Renal pelvis (tissue), 1 donor: ENCODE measurements at regions not wholly inside any gene's neighbourhood (a gene's known extent, or its start where the extent isn't known, plus 50 kb on each side); places are given as distances from the start of the nearest gene placed in this dataset.
"Not testable (repeated sequence)": the region's sequence is repeated elsewhere in the genome, so short reads cannot be mapped to it uniquely, and the experiment has no call there.

Experiments used
- DNase-seq: peaks from one replicate; pipeline ENCODE4 v3.0.0-alpha.2; 2013

DNA sequence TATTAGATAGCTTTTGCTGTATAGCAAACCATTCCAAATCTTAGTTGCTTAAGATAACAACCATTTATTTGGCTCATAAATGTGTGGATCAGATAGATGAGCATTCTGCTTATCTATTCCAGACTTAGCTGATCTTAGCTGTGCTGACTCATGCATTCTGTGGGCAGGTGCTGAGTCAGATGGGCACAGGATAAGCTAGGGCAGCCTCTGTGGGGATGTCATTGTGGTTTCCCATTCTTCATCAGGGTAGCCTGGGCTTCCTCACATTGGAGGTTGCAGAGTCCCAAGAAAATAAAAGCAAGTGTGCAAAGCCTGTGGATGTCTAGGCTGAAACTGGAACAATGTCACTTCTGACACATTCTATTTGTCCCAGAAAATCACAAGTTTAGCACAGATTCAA, 917.0 kb downstream of the TYW1 start:
- no peak for DNase-seq

DNA sequence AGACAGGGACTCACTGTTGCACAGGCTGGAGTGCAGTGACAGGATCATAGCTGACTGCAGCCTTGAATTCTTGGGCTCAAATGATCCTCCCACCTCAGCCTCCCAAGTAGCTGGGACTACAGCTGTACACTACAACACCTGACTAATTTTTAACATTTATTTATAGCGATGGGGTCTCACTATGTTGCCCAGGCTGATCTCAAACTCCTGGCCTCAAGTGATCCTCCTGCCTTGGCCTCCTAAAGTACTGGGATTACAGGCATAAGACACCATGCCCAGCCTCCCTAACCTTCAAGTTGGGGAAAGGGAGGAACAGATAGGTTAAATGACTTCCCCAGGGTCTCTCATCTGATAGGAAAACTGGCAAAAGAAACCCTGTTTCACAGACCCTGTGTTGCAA, 919.5 kb downstream of the TYW1 start:
- DNase-seq = not testable (repeated sequence)

DNA sequence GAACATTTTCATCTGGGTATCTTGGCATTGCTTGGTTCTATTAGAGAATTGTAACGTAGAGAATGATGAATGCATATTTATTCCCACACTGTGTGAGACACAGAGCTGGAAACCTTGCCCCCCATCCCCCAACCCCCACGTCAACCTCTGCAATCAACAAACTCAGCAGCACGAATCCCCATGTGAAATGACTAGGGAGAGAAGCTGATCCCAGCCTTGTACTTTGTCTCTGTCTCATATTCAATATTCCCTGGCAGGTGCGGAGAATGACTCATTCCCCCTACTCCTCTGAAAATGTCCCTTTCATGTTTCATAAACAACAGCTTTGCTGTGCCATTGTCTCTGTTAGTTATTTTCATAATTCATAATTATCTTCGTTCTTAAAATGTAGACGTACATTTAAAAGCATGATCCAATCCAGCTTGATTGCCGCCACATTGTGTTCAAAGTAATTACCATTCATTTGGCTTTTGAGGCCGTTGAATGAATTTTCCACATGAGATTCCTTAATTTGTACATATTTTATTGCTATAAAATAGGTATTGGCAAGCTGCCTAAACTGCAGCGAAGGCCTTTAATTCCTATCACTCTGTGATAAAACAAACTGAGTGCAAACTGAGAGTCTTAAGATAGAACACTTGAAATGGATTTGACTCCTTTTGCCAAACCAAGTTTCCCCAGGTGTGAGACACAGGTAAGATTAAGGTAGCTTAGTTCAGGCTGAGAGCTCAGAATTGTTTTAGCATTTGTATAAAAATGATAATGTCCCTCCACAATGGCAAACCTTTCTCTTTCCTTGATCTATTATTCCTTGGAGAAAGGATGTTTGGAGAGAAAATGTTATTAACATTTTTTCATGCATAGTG, 920.2 kb downstream of the TYW1 start:
- DNase-seq = no peak

DNA sequence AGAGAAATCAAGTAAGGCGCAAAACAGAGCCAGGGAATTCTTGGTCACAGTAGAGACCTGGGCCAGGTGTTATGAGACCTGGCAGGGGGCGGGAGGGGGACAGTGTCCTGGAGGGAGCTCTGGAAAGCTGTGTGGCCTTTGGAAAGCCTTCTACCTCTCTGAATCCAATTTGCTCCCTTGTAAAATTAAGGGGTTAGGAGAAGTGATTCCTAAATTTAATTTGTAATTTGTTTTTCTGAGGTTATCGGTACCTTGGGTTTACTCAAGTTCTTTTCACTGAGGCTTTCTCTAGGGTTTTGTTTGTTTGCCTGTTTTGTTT, 920.8 kb downstream of the TYW1 start:
- DNase-seq = no peak

DNA sequence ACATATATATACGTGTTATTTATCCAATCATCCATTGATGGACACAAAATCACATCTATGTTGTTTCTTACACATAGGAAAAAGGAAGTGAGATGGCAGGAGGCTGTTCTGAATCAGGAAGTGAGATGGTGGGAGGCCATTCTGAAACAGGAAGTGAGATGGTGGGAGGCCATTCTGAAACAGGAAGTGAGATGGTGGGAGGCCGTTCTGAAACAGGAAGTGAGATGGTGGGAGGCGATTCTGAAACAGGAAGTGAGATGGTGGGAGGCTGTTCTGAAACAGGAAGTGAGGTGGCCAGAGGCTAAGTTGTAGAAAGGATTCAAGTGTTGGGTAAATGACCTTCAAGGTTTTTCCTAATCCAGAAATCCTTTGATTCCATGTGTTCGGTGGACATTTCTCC, 921.5 kb downstream of the TYW1 start:
- no peak for DNase-seq

DNA sequence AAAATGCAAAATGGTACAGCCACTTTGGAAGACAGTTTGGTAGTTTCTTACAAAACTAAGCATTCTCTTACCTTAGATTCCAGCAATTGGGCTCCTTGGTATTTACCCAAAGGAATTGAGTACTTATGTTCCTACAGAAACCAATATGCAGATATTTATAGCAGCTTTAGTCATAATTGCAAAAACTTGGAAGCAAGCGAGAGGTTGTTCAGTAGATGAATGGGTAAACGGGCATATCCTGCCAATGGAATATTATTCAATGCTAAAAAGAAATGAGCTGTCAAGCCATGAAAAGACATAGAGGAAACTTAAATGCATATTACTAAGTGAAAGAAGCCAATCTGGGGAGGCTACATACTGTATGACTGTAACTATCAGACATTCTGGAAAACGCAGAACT, 926.7 kb downstream of the TYW1 start:
- DNase-seq = no peak

DNA sequence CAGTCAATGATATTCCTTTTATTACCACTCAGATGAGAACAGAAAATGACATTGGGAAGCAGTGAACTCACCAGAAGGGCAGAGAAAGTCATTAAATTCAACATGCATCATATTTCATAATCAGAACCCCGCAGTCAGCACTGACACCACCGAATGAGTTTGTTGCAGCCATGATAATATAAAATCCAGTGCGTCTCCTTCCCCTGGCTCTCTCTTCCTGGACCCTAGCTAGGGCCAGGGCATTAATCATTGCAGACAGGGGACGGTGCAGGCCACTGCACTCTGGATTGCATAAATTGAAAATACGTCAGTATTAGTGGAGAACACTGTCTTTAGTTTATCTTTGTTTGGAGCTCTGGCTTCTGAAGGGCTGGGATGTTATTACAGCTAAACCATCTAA, 931.5 kb downstream of the TYW1 start:
- DNase-seq = peak; percentile 26

DNA sequence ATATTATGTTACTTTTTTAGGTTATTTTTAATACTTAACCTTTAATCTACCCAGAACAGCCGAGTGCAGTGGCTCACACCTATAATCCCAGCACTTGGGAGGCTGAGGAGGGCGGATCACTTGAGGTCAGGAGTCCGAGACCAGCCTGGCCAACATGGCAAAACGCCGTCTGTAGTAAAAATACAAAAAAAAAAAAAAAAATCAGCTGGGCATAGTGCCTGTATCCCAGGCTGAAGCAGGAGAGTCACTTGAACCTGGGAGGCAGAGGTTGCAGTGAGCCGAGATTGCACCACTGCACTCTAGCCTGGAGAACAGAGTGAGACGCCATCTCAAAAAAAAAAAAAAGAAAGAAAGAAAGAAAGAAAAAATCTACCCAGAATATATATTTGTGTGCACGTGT, 939.8 kb downstream of the TYW1 start:
- DNase-seq = not testable (repeated sequence)

DNA sequence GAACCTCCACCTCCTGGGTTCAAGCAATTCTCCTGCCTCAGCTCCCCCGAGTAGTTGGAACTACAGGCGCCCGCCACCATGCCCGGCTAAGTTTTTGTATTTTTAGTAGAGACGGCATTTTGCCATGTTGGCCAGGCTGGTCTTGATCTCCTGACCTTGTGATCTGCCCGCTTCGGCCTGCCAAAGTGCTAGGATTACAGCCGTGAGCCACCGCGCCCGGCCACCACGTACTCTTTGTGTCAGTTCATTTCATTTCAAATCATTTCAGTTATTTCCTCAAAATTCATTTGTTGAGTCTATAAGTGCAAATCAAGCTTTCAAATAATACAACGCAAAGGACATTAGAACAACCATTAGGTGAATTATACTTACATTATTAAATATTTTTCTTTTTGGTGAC, 943.8 kb downstream of the TYW1 start:
- DNase-seq = no peak

DNA sequence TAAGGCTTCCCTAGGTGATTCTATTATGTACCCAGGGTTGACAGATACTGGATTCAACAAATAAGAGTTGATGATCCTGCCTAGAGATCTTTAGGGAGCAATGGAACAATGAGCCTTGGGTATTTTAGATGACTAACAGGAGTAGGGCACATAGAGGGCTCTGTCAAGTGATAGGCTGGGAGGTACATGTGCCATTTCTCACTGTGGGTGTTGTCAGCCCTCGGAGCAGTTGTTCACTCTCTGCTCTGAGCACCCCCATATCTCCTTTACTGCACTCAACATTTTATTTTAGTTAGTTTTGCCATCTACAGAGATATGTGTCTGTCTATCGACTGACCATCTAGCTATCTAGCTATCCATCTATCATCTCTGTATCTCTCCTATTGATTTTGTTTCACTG, 950.6 kb downstream of the TYW1 start:
- no peak for DNase-seq

DNA sequence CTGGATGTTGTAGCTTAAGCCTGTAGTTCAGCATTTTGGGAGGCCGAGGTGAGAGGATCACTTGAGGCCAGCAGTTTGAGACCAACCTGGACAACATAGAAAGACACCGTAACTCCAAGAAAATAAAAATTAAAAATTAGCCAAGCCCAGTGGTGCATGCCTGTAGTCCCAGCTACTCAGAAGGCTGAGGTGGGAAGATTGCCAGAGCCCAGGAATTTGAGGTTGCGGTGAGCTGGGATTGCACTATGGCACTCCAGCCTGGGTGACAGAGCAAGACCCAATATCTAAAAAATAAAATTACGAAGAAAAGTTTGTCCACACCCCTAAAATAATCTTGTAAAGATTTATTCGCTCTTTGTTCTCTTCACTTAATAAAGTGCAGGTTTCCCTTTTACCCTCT, 951.0 kb downstream of the TYW1 start:
- DNase-seq = no peak

DNA sequence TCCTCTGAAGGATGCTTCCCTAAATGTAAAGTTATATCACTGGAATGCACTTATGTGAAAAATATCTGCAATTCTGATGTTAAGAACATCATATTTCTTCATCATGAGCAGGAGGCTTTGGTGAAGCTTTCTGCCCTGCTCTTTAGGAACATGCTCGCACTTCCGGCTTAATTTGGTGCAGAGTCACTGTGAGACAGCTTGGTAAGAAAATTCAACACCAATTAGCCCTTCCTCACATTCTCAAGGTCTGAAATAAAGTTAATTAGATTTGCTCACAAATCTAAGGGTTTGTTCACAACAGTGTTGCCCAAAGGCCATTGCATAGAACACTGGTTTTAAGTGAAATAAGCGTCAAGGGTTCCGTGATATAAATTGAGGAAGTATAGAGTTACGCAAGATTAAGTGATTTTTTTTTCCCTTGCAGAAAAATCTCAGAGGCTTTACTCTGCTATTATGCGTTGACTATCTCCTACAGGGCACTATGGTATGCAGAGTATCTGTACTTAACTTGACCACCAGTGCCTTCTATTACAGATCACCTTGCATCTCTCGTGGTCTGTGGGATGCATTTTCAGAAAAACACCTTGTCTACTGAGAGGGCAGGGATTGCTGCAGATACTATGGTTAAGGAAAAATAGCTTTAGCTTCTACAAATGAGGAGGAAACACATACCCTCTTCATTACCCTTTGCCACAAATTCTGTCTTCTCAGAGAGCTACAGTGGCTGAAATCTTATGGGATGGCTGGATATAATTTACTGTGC, 953.9 kb downstream of the TYW1 start:
- DNase-seq = no peak

DNA sequence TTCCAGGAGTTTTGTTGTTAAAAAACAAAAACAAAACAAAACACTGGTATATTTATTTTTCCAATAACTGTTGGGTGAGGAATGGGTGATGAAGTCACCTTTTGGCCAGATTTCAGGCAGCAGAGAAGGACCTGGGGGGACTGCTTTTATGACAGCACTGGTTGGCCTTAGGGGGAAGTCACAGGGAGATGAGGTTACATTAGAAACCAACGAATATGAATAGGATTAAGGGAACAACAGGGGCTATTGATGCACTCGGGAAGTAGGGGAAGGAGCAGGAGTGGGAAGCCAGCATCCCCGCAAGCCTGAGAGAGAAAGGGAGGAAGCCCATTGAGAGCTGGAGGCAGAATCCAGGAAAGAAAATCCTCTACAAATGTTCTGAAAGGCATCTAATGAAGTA, 958.4 kb downstream of the TYW1 start:
- no peak for DNase-seq

DNA sequence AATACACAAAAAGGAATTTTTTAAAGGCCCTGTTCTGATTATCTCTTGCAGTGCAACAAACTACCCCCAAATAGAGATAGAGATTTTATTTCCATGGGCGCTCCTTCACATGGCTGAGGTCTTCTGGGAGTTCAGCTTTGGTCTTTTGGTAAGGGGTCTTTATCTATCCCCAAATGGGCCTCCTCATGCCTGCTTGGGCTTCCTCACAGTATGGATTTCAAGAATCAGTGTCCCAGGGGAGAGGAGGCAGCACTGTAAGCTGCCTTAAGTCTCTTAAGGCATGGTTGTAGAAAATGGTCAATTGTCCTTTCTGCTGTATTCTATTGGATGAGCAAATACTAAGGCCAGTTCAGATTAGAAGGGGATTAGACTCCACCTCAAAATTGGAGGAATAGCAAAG, 966.2 kb downstream of the TYW1 start:
- DNase-seq = no peak

DNA sequence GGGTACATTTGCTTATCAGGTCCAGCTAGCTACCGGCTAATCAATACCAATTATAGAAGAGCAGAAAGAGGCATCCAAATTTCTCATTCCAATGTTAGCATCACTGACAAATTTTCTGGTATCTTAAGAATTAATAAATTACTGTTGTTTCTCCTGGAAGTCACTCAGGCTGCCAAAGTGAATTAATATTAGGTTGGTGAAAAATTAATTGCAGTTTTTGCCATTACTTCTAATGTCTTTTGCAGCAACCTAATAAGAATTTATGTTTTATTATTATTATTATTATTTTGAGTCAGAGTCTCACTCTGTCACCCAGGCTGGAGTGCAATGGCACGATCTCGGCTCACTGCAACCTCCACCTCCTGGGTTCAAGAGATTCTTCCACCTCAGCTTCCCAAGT, 979.9 kb downstream of the TYW1 start:
- DNase-seq = no peak

DNA sequence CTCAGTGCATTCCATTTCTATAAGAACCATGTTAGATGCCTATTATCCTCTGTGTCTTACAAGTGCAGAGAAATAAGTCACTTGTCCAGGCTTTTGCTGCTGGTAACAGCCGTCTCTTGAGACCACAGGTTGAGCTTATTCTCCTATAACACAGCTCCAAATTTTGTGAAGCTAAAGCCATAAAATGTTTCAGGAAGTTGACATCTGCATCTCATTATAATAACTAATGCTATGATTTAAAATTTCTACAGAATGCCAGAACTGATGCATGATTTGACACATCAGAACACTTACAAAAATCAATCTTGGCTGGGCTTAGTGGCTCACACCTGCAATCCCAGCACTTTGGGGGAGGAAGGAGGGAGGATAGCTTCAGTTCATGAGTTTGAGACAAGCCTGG, 986.9 kb downstream of the TYW1 start:
- DNase-seq = no peak

DNA sequence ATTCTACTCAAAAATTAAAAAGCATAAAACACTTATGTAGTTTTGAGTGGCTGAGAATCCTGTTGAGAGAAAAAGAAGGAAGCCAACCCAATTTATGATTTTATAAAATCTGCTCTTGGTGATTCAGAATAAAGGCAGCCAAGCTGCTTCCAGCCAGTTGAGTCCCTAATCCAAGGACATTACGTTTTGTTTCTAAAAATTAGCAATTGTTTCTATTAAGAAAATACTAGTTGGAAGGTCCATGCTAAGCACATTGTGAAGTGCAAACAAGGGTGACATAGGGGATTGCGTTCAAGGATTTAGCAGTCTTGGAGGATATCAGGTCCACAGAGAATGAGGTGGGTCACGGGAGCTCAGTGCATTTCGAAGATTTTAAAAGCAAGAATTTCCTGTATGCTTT, 987.7 kb downstream of the TYW1 start:
- no peak for DNase-seq

DNA sequence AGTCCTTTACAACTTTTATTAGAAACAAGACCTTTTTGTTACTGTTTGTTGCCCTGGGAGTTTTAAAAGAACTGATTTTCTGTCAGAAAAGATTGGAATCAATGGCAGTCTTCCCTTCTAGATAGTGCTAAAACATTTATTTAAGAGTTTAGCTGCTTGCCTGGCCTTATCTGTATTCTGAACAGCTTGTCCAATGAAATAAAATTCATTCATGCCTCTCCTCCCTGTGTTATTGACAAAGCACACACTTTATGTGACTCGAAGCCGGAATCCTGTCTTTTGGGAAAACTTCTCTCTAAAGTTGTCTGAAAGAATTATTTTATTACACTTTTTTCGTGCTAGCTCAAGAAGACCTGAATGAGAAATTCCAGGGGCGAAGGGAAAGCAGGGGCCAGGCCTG, 992.5 kb downstream of the TYW1 start:
- no peak for DNase-seq

DNA sequence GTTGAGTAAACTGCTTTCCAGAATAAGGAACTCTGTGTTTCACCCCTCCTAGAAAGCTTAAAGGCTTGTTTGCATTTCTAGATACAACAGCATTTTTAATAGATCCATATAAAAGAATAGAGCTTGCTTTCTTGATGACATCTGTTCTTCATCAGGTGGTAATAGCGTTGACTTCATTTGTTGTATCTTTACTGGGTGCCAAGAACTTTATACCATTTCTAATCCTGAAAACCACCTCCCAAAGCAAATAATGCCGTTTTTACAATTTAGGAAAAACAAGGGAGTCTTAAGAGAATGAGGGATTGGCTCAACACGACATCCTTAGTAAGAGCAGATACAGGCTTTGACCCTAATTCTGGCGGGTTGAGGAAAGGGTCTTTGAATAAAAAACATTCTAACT, 993.4 kb downstream of the TYW1 start:
- peak; percentile 43 for DNase-seq

DNA sequence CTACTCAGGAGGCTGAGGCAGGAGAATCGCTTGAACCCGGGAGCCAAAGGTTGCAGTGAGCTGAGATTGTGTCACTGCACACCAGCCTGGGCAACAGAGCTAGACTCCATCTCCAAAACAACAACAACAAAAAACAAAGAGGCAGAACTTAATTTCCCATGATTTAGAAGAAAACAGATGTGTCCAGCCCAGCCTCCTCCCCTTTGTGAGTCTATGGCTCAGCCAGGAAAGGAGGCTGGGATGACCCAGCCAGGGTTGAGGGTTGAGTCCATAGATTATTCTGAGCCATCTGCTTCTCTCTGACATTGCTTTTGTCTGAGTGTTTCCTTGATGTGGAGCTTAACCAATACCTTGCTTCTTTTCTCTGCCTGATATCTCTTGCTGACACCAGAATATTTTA, 994.1 kb downstream of the TYW1 start:
- no peak for DNase-seq

DNA sequence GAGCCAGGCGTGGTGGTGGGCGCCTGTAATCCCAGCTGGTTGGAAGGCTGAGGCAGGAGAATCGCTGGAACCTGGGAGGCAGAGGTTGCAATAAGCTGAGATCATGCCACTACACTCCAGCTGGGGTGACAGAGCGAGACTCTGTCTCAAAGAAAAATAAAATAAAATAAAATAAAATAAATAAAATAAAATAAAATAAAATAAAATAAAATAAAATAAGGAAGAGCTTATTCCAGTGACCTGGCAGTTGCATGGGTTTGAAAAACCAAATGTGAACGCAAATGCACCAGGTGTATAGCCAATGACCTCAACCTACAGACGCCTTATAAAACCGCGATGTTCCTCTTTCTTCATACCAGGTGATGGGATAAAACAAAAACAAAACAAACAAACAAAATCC, 995.7 kb downstream of the TYW1 start:
- no peak for DNase-seq

DNA sequence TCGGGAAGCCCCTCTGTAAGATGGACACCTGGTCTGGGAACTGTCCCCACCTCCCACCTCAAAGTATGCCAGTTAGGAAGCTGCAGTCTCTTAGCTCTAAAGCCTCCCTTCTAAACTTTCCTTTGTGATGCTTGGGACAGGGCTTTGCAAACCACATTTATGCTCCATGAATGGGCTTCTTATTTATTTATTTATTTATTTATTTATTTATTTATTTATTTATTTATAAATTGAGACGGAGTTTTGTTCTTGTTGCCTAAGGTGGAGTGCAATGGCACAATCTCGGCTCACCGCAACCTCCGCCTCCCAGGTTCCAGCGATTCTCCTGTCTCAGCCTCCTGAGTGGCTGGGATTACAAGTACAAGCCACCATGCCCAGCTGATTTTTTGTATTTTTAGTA, 1009.4 kb downstream of the TYW1 start:
- no peak for DNase-seq

DNA sequence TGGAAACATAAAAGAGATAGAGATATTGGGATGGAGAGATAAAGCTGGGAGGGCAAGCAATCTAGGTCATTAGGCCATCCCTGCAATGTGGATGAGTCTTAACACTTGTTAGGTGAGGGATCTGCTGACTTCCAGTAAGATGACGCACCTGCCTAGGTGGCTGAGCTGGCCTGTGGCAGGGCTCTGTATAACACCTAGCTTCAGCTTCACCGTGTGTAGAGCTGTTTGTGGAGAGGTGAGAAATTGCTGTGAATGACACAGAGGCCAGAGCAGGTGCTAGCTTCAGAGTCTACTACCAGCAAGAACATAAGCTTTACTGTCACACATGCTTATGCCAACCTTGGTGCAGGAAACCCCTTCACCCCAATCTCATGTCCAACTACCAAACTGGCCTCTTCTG, 1010.0 kb downstream of the TYW1 start:
- DNase-seq = no peak

DNA sequence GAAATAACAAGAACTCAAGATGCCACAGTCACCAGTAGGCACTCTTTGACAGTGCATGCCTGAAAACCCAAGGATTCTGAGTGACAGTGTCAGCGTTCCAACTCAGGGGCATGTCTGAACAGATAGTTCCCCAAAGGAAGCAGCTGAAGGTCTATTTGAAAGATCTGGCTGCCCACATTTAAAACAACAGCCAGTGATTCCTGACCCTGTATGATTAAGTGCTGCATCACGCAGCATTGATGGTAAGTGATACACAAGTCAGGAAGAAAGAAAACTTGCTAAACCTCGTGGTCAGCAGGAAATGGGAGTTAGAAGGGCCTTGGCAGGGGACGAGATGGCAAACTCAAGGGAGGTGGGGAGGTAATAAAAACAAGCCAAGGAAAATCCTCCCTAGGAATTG, 1013.1 kb downstream of the TYW1 start:
- DNase-seq = no peak
